MM.1S (cell line): ENCODE measurements at regions not wholly inside any gene's neighbourhood (a gene's known extent, or its start where the extent isn't known, plus 50 kb on each side); places are given as distances from the start of the nearest gene placed in this dataset.

ENCODE experiments used
- DNase-seq: peaks from one replicate; pipeline ENCODE4 v3.0.0-alpha.2; 2015
- H2AFZ ChIP-seq: fragments of 300-600 bp; sonication (generic); 2 replicates; pipeline ENCODE4 v1.6.0; 2016; ENCODE audit warnings: antibody characterized with exemption, low read length
- H3F3A ChIP-seq: fragments of 300-600 bp; sonication (generic); 2 replicates; pipeline ENCODE4 v1.6.1; 2016; ENCODE audit warnings: mild to moderate bottlenecking, antibody characterized with exemption, low read length, moderate library complexity, mixed read lengths; ENCODE audit not compliant: insufficient read depth
- H3K27ac ChIP-seq: fragments of 300-600 bp; sonication (generic); 2 replicates; pipeline ENCODE4 v1.5.1; 2016; ENCODE audit warnings: mild to moderate bottlenecking, low read length
- H3K27me3 ChIP-seq: fragments of 300-600 bp; sonication (generic); replicated peaks from 2 replicates; pipeline ENCODE4 v1.6.0; 2016; ENCODE audit warnings: low read length; ENCODE audit not compliant: insufficient read depth
- H3K36me3 ChIP-seq: fragments of 300-600 bp; sonication (generic); replicated peaks from 2 replicates; pipeline ENCODE4 v1.6.1; 2016; ENCODE audit warnings: mild to moderate bottlenecking, low read length, mixed read lengths; ENCODE audit not compliant: insufficient read depth
- H3K4me1 ChIP-seq: fragments of 300-600 bp; sonication (generic); 2 replicates; pipeline ENCODE4 v1.6.1; 2016; ENCODE audit warnings: low read length, mixed read lengths
- H3K4me2 ChIP-seq: fragments of 300-600 bp; sonication (generic); 2 replicates; pipeline ENCODE4 v1.6.0; 2016; ENCODE audit warnings: low read depth, low read length
- H3K4me3 ChIP-seq: fragments of 300-600 bp; sonication (generic); 2 replicates; pipeline ENCODE4 v1.5.1; 2016; ENCODE audit warnings: low read length, mixed read lengths
- H3K79me2 ChIP-seq: fragments of 300-600 bp; sonication (generic); 2 replicates; pipeline ENCODE4 v1.6.1; 2016; ENCODE audit warnings: mixed run types, low read length, mixed read lengths
- H3K9ac ChIP-seq: fragments of 300-600 bp; sonication (generic); 2 replicates; pipeline ENCODE4 v1.6.1; 2016; ENCODE audit warnings: low read length, mixed read lengths
- H3K9me2 ChIP-seq: fragments of 300-600 bp; sonication (generic); replicated peaks from 2 replicates; pipeline ENCODE4 v1.6.1; 2016; ENCODE audit warnings: mild to moderate bottlenecking, low read length, mixed read lengths; ENCODE audit not compliant: insufficient read depth
- H3K9me3 ChIP-seq: fragments of 300-600 bp; sonication (generic); replicated peaks from 2 replicates; pipeline ENCODE4 v1.6.1; 2016; ENCODE audit warnings: mild to moderate bottlenecking, low read length, mixed read lengths; ENCODE audit not compliant: insufficient read depth
- H4K20me1 ChIP-seq: fragments of 300-600 bp; sonication (generic); 2 replicates; pipeline ENCODE4 v1.6.1; 2016; ENCODE audit warnings: mild to moderate bottlenecking, low read length, moderate library complexity, mixed read lengths; ENCODE audit not compliant: insufficient read depth
- EZH2 ChIP-seq: fragments of 300-600 bp; sonication (generic); optimal IDR thresholded peaks from 2 replicates; pipeline ENCODE3; 2017; ENCODE audit warnings: low read depth, mild to moderate bottlenecking, antibody characterized with exemption, low read length, mixed read lengths
- EZH2phosphoT487 ChIP-seq: fragments of 300-600 bp; sonication (generic); IDR thresholded peaks from 2 replicates; pipeline ENCODE4 v1.6.1; 2018; ENCODE audit warnings: antibody characterized with exemption, low read length
- TF ChIP-seq, protein P1 (sequence below): fragments of 300-600 bp; sonication (generic); IDR thresholded peaks from 2 replicates; pipeline ENCODE4 v1.5.1; 2016; ENCODE audit warnings: antibody characterized with exemption, low read length, mixed read lengths

DNA sequence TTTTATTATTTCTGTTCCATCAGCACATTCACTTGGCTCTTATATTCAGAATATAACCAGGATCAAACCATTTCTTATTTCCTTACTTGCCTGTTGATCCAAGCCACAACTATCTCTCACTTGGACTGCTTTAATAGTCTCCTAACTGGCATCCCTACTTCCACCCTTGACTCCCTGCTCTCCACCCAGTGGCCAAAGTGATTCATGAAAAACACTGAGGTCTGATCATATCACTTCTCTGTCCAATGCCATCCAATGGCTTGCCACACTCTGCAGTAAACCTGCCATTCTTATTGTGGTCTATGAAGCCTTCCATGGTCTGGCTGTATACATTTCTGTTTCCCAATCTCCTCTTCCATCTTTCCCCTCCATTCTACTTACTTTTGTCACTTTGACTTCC lies 576.1 kb downstream of the PDCD6IP start:
- Histone ChIP-seq H3K36me3 (no peaks in the 10 kb centered on the region), H3K9me2 (no peaks in the 10 kb centered on the region), H3K4me2 (no peak overlapping the region), H3K9ac (no peak overlapping the region), H4K20me1 (no peaks in the 10 kb centered on the region), H3K27ac (no peak overlapping the region), H2AFZ (no peak overlapping the region), H3K4me3 (no peak overlapping the region), H3K4me1 (no peaks in the 10 kb centered on the region), H3F3A (no peaks in the 10 kb centered on the region), H3K9me3 (no peaks in the 10 kb centered on the region), H3K27me3 (no peaks in the 10 kb centered on the region), H3K79me2 (no peaks in the 10 kb centered on the region)
- DNase-seq = no peak
- TF ChIP-seq EZH2phosphoT487 (no peak), EZH2 (no peak)
- TF ChIP-seq, protein P1, sequence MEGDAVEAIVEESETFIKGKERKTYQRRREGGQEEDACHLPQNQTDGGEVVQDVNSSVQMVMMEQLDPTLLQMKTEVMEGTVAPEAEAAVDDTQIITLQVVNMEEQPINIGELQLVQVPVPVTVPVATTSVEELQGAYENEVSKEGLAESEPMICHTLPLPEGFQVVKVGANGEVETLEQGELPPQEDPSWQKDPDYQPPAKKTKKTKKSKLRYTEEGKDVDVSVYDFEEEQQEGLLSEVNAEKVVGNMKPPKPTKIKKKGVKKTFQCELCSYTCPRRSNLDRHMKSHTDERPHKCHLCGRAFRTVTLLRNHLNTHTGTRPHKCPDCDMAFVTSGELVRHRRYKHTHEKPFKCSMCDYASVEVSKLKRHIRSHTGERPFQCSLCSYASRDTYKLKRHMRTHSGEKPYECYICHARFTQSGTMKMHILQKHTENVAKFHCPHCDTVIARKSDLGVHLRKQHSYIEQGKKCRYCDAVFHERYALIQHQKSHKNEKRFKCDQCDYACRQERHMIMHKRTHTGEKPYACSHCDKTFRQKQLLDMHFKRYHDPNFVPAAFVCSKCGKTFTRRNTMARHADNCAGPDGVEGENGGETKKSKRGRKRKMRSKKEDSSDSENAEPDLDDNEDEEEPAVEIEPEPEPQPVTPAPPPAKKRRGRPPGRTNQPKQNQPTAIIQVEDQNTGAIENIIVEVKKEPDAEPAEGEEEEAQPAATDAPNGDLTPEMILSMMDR = no peak

DNA sequence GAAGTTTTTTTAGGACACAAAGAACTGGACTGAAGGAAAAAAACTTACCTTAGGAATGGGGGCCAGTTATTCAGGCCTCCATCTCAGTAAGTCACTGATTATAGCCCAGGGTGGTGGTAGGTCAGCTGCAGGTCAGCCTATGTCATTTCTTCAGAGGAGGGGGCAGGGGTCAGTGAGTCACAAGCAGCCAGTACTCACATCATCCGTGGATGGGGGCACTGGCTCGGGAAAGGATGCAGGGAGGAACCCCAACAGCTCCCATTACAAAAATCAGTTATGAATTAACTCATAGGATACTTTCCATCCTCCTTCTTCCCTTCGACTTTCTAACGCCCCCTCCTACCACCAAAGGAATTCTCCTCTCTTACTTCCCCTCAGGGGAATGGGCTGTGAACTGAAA lies 578.3 kb downstream of the PDCD6IP start:
- TF ChIP-seq, protein P1 = no peak
- TF ChIP-seq EZH2 = no peak
- Histone ChIP-seq H3K27me3 (no peaks in the 10 kb centered on the region), H2AFZ (no peak overlapping the region), H3K27ac (no peak overlapping the region), H3K79me2 (no peaks in the 10 kb centered on the region), H3K4me1 (no peaks in the 10 kb centered on the region), H4K20me1 (no peaks in the 10 kb centered on the region), H3F3A (no peaks in the 10 kb centered on the region), H3K9ac (no peak overlapping the region), H3K36me3 (no peaks in the 10 kb centered on the region), H3K4me3 (no peak overlapping the region), H3K4me2 (no peak overlapping the region), H3K9me2 (no peaks in the 10 kb centered on the region), H3K9me3 (no peaks in the 10 kb centered on the region)
- DNase-seq = no peak

DNA sequence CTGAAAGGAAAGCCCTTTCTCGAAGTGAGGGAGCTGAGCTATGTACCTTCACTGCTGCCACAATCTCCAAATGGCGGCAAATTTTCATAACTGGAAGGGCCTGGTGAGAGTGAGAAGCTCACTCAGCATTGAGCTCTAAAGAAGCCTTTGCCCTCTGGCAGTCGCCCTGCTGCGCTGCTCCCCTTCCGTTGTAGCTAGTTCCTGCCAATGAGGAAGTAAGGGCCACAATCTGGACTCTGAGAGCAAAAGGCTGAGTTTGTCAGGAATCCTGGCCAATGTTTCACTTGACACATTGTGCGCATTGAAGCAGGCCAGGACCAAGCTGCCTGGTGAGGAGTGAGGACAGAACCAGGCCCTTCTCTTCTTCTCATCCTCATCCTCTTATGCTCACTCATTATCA lies 579.5 kb downstream of the PDCD6IP start:
- TF ChIP-seq, protein P1 = no peak
- no peak for TF ChIP-seq EZH2
- TF ChIP-seq EZH2phosphoT487 = no peak
- H3K4me1 ChIP-seq = no peaks in the 10 kb centered on the region
- no peak overlapping the region for H3K9ac ChIP-seq
- no peaks in the 10 kb centered on the region for H3F3A ChIP-seq
- H3K9me2 ChIP-seq = no peaks in the 10 kb centered on the region
- no peaks in the 10 kb centered on the region for H3K27me3 ChIP-seq
- no peaks in the 10 kb centered on the region for H4K20me1 ChIP-seq
- H3K4me3 ChIP-seq = no peak overlapping the region
- H2AFZ ChIP-seq = no peak overlapping the region
- H3K36me3 ChIP-seq = no peaks in the 10 kb centered on the region
- no peak overlapping the region for H3K4me2 ChIP-seq
- H3K27ac ChIP-seq = no peak overlapping the region
- no peaks in the 10 kb centered on the region for H3K79me2 ChIP-seq
- no peak for DNase-seq
- H3K9me3 ChIP-seq = no peaks in the 10 kb centered on the region

DNA sequence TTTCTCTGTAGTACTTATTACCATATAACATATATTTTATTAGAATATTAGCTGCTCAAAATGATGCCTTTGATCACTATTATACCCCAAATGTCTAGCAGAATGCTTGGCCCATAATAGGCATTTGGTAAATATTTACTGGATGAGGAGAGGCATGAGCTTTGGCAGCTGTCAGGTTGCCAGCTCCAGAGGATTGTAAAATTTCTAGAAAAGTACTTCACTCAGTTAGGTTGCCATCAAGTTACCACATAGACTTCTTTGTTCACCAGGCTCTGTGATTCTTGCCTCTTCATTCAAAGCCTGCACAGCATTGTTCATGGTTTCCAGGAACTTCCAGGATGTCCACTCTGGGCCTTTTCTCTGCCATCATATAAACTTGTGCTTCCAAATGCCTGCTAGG lies 582.8 kb downstream of the PDCD6IP start:
- Histone ChIP-seq H3K9me2 (no peaks in the 10 kb centered on the region), H3K4me1 (no peaks in the 10 kb centered on the region), H3F3A (no peaks in the 10 kb centered on the region), H3K27ac (no peak overlapping the region), H3K79me2 (no peaks in the 10 kb centered on the region), H2AFZ (no peak overlapping the region), H3K9ac (no peak overlapping the region), H3K36me3 (no peaks in the 10 kb centered on the region), H4K20me1 (no peaks in the 10 kb centered on the region), H3K27me3 (no peaks in the 10 kb centered on the region), H3K4me3 (no peak overlapping the region), H3K4me2 (no peak overlapping the region), H3K9me3 (no peaks in the 10 kb centered on the region)
- no peak for DNase-seq
- TF ChIP-seq, protein P1 = no peak
- TF ChIP-seq EZH2 (no peak), EZH2phosphoT487 (no peak)
